Smooth muscle cell (in vitro differentiated cells): ENCODE measurements at regions not wholly inside any gene's neighbourhood (a gene's known extent, or its start where the extent isn't known, plus 50 kb on each side); places are given as distances from the start of the nearest gene placed in this dataset.

ENCODE experiments used
- DNase-seq: peaks from one replicate; lab custom pipeline; 2025; ENCODE audit not compliant: unreplicated experiment; lab: John Stamatoyannopoulos, UW
- H2AFZ ChIP-seq: fragments of 200-600 bp; sonication (generic); 2 replicates; pipeline ENCODE4 v1.6.0; 2016; ENCODE audit warnings: antibody characterized with exemption, low read depth, mild to moderate bottlenecking
- H3F3A ChIP-seq: fragments of 200-600 bp; sonication (generic); 2 replicates; pipeline ENCODE4 v1.6.0; 2017; ENCODE audit warnings: antibody characterized with exemption, low read depth
- H3K27ac ChIP-seq: fragments of 200-600 bp; sonication (generic); 2 replicates; pipeline ENCODE4 v1.5.1; 2016; ENCODE audit warnings: low read depth, mild to moderate bottlenecking
- H3K27me3 ChIP-seq: fragments of 200-600 bp; sonication (generic); 2 replicates; pipeline ENCODE4 v1.6.1; 2016; ENCODE audit warnings: low read depth, mild to moderate bottlenecking
- H3K36me3 ChIP-seq: fragments of 200-600 bp; sonication (generic); 2 replicates; pipeline ENCODE4 v1.5.1; 2016; ENCODE audit warnings: low read depth
- H3K4me1 ChIP-seq: fragments of 200-600 bp; sonication (generic); 2 replicates; pipeline ENCODE4 v1.5.1; 2016; ENCODE audit warnings: low read depth
- H3K4me2 ChIP-seq: fragments of 200-600 bp; sonication (generic); 2 replicates; pipeline ENCODE4 v1.6.0; 2016; ENCODE audit warnings: mild to moderate bottlenecking
- H3K4me3 ChIP-seq: fragments of 200-600 bp; sonication (generic); 2 replicates; pipeline ENCODE4 v1.5.1; 2016; ENCODE audit warnings: mild to moderate bottlenecking
- H3K79me2 ChIP-seq: fragments of 200-600 bp; sonication (generic); 2 replicates; pipeline ENCODE4 v1.6.0; 2016; ENCODE audit warnings: low read depth, mild to moderate bottlenecking
- H3K9ac ChIP-seq: fragments of 200-600 bp; sonication (generic); 2 replicates; pipeline ENCODE4 v1.6.0; 2016; ENCODE audit warnings: low read depth
- H3K9me3 ChIP-seq: fragments of 200-600 bp; sonication (generic); replicated peaks from 2 replicates; pipeline ENCODE4 v1.5.1; 2016; ENCODE audit warnings: low read depth
- H4K20me1 ChIP-seq: fragments of 200-600 bp; sonication (generic); 2 replicates; pipeline ENCODE4 v1.6.0; 2016; ENCODE audit warnings: low read depth
- WGBS: methylation state at CpG from one replicate; pipeline ENCODE4 v1.1.7; 2016; ENCODE audit warnings: low lambda C conversion rate; 5-methylcytosine and 5-hydroxymethylcytosine counted together
- TF ChIP-seq, protein P1 (sequence below): fragments of 200-600 bp; sonication (generic); IDR thresholded peaks from 2 replicates; pipeline ENCODE4 v1.5.1; 2017; ENCODE audit warnings: borderline replicate concordance, mild to moderate bottlenecking, antibody characterized with exemption; ENCODE audit not compliant: insufficient read depth, poor library complexity, severe bottlenecking

GRCh38 chr12:72774023-72774422, 501.9 kb downstream of the TRHDE start:
- H3K79me2 ChIP-seq = no peaks in the 10 kb centered on the region
- H3K4me1 ChIP-seq = no peaks in the 10 kb centered on the region
- no peak overlapping the region for H3K4me2 ChIP-seq
- H3K27ac ChIP-seq = no peak overlapping the region
- no peaks in the 10 kb centered on the region for H3K36me3 ChIP-seq
- H4K20me1 ChIP-seq = no peaks in the 10 kb centered on the region
- no peak overlapping the region for H2AFZ ChIP-seq
- TF ChIP-seq, protein P1, sequence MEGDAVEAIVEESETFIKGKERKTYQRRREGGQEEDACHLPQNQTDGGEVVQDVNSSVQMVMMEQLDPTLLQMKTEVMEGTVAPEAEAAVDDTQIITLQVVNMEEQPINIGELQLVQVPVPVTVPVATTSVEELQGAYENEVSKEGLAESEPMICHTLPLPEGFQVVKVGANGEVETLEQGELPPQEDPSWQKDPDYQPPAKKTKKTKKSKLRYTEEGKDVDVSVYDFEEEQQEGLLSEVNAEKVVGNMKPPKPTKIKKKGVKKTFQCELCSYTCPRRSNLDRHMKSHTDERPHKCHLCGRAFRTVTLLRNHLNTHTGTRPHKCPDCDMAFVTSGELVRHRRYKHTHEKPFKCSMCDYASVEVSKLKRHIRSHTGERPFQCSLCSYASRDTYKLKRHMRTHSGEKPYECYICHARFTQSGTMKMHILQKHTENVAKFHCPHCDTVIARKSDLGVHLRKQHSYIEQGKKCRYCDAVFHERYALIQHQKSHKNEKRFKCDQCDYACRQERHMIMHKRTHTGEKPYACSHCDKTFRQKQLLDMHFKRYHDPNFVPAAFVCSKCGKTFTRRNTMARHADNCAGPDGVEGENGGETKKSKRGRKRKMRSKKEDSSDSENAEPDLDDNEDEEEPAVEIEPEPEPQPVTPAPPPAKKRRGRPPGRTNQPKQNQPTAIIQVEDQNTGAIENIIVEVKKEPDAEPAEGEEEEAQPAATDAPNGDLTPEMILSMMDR = no peak
- H3K9ac ChIP-seq = no peak overlapping the region
- H3K9me3 ChIP-seq = no peaks in the 10 kb centered on the region
- H3K27me3 ChIP-seq = no peaks in the 10 kb centered on the region
- no peak overlapping the region for H3K4me3 ChIP-seq
- no peaks in the 10 kb centered on the region for H3F3A ChIP-seq
- DNase-seq = no peak

DNA sequence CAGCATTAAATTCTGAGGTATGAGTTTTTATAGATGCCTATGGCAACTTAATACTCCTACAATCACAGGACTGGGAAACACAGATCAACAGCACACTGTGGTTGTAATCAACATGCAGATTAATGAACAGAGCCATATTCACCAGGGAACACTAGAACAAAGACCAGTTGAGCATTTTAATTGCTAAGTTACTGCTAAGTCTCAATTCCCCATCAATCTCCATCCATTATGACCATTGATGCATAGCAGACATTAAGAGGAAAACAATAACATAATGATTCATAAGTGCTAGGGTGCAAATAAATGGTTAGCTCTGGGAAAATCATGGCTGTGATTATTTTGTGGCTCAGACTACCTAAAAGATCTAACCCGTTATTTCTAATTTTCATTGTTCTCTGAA, 505.6 kb downstream of the TRHDE start:
- WGBS = 97% methylated on average over 1 of the region's 1 CpG

GRCh38 chr12:72790273-72790672, 518.1 kb downstream of the TRHDE start:
- H3K36me3 ChIP-seq = no peaks in the 10 kb centered on the region
- no peaks in the 10 kb centered on the region for H3K27me3 ChIP-seq
- H3K4me2 ChIP-seq = no peak overlapping the region
- H3K9ac ChIP-seq = no peak overlapping the region
- no peak overlapping the region for H2AFZ ChIP-seq
- TF ChIP-seq, protein P1 = no peak
- no peak overlapping the region for H3K4me3 ChIP-seq
- peaks cover 4% of the 10 kb centered on the region for H3F3A ChIP-seq
- 88% methylated on average over 1 of the region's 1 CpG for WGBS
- H3K4me1 ChIP-seq = no peaks in the 10 kb centered on the region
- H3K27ac ChIP-seq = no peak overlapping the region
- no peak for DNase-seq
- no peaks in the 10 kb centered on the region for H3K79me2 ChIP-seq
- H3K9me3 ChIP-seq = peaks cover 7% of the 10 kb centered on the region
- no peaks in the 10 kb centered on the region for H4K20me1 ChIP-seq

More for the DNA sequence above, 505.6 kb downstream of the TRHDE start:
- Histone ChIP-seq H3K4me1 (no peaks in the 10 kb centered on the region), H3K27me3 (no peaks in the 10 kb centered on the region), H3K9me3 (no peaks in the 10 kb centered on the region), H3K27ac (no peak overlapping the region), H3K4me2 (no peak overlapping the region), H3K4me3 (no peak overlapping the region), H3K9ac (no peak overlapping the region), H3F3A (no peaks in the 10 kb centered on the region), H4K20me1 (no peaks in the 10 kb centered on the region), H2AFZ (no peak overlapping the region), H3K79me2 (no peaks in the 10 kb centered on the region), H3K36me3 (no peaks in the 10 kb centered on the region)
- TF ChIP-seq, protein P1 = no peak
- no peak for DNase-seq

GRCh38 chr12:72792889-72793288, 520.7 kb downstream of the TRHDE start:
- Histone ChIP-seq H3K9ac (no peak overlapping the region), H4K20me1 (no peaks in the 10 kb centered on the region), H3F3A (peaks cover 4% of the 10 kb centered on the region), H3K4me1 (no peaks in the 10 kb centered on the region), H3K4me3 (no peak overlapping the region), H2AFZ (no peak overlapping the region), H3K27me3 (no peaks in the 10 kb centered on the region), H3K9me3 (peaks cover 7% of the 10 kb centered on the region), H3K79me2 (no peaks in the 10 kb centered on the region), H3K27ac (no peak overlapping the region), H3K36me3 (no peaks in the 10 kb centered on the region), H3K4me2 (no peak overlapping the region)
- TF ChIP-seq, protein P1 = no peak
- WGBS = 95% methylated on average over 3 of the region's 3 CpGs
- no peak for DNase-seq
